22Rv1 (cell line): ENCODE measurements at regions not wholly inside any gene's neighbourhood (a gene's known extent, or its start where the extent isn't known, plus 50 kb on each side); places are given as distances from the start of the nearest gene placed in this dataset.

Experiments
- CTCF ChIP-seq: fragments of 450-650 bp; IDR thresholded peaks from 2 replicates; pipeline ENCODE4 v1.5.1; 2017; ENCODE audit warnings: mild to moderate bottlenecking
- ZFX ChIP-seq: fragments of 450-650 bp; IDR thresholded peaks from 2 replicates; pipeline ENCODE4 v1.6.1; 2017; ENCODE audit warnings: antibody characterized with exemption, borderline replicate concordance

- no peak for TF ChIP-seq CTCF
- TF ChIP-seq ZFX: no peak
These were observed 145.2 kb upstream of the MAST4 start for GRCh38 chr5:66450988-66451387.
